ENCODE measurements at regions not wholly inside any gene's neighbourhood (a gene's known extent, or its start where the extent isn't known, plus 50 kb on each side); places are given as distances from the start of the nearest gene placed in this dataset.
"Not testable (repeated sequence)": the region's sequence is repeated elsewhere in the genome, so short reads cannot be mapped to it uniquely, and the experiment has no call there.

GRCh38 chr4:189147005-189147929 is 793.4 kb upstream of the FRG1 start:
- no peak for DNase-seq (ENCODE audit: low read depth)
- H3K4me3 ChIP-seq (ENCODE audit: low read depth, low read length): no peak overlapping the region
- TF ChIP-seq, protein P1, sequence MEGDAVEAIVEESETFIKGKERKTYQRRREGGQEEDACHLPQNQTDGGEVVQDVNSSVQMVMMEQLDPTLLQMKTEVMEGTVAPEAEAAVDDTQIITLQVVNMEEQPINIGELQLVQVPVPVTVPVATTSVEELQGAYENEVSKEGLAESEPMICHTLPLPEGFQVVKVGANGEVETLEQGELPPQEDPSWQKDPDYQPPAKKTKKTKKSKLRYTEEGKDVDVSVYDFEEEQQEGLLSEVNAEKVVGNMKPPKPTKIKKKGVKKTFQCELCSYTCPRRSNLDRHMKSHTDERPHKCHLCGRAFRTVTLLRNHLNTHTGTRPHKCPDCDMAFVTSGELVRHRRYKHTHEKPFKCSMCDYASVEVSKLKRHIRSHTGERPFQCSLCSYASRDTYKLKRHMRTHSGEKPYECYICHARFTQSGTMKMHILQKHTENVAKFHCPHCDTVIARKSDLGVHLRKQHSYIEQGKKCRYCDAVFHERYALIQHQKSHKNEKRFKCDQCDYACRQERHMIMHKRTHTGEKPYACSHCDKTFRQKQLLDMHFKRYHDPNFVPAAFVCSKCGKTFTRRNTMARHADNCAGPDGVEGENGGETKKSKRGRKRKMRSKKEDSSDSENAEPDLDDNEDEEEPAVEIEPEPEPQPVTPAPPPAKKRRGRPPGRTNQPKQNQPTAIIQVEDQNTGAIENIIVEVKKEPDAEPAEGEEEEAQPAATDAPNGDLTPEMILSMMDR (IDR thresholded peaks at IDR 0.05; ENCODE audit: insufficient read depth, low read depth, low read length, missing control alignments): no peak

DNA sequence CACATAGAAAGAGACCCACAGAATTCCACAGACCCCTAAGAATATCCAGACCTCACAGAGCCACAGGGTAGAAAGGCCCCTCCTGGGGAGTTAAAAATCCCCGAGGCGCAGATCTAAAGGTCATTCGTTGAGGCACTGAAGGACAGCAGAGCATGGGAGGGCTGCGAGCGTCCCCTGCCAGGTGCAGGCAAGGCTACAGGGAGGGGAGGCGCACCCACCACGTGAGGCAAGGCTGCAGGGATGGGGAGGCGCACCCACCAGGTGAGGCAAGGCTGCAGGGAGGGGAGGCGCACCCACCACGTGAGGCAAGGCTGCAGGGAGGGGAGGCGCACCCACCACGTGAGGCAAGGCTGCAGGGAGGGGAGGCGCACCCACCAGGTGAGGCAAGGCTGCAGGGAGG is 785.6 kb upstream of the FRG1 start:
- DNase-seq (ENCODE audit: low read depth); H3K4me3 ChIP-seq (ENCODE audit: low read depth, low read length): not testable (repeated sequence)

DNA sequence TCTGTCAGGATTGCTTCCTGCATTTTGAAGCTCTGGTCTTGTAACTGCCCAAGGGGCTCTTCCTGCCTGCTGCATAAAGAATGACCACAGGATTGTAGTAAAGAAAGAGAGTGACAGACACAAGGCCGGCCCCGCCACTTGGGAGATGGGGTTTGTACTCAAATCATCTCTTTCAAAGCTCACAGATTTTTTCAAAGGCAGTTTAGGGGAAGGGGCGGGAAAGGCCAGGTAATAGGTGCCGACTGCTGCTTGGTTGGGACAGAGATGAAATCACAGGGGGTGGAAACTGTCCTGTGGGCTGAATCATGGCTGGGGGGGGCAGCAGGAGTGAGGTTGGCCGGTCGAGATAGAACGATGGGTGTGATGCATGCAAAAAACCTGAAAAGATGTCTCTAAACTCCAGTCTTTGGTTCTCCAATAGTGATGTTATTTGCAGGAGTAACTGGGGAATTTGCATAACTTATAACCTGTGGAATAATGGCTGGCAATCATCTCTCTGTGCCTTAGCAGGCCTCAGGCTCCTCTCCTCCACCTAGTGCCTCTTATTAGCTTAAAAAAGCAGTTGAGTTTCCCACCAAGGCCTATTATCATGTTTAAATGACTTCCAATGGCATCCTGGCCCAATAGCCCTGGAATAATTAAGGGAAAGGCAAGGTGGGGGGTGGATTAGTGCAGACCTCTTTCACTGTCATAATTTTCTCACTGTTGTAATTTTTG is 778.4 kb upstream of the FRG1 start:
- no peak overlapping the region for H3K4me3 ChIP-seq (ENCODE audit: low read depth, low read length)
- no peak for DNase-seq (ENCODE audit: low read depth)
- TF ChIP-seq, protein P1 (IDR thresholded peaks at IDR 0.05; ENCODE audit: insufficient read depth, low read depth, low read length, missing control alignments): no peak

DNA sequence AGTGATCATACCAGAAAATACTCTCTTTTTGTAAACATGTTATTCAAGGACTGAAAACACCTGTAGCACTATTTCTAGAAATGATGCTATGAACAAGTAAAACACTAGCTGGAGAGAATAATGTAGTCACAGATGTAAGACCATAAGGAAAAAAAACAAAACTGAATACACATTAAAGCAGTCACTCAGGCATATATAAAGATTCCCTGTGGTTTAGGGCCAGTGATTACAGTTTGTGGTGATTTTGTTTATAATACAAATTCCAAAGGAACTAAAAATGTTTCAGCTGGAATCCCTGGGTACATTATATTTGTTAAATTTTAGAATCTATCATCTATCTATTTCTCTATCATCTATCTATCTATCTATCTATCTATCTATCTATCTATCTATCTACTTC is 777.8 kb upstream of the FRG1 start:
- no peak overlapping the region for H3K4me3 ChIP-seq (ENCODE audit: low read depth, low read length)
- TF ChIP-seq, protein P1 (IDR thresholded peaks at IDR 0.05; ENCODE audit: insufficient read depth, low read depth, low read length, missing control alignments): no peak
- DNase-seq (ENCODE audit: low read depth): no peak

DNA sequence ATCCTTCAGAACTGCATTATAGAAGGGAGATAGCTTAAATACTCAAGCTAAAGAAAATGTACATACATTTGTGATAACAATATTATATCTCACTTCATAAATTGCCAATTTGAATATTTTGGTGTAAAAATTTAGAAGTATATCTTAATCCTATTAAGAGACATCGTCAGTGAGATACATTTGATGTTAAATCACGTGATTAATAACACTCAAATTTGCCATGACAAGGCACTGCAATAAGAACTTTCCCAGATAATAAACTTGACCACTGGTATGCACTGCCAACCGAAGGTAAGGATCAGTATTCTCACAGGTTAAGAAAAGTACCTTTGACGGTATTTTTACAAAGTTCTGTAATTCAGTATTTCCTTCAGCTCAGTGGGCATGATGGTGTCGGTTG is 764.7 kb upstream of the FRG1 start:
- TF ChIP-seq, protein P1 (IDR thresholded peaks at IDR 0.05; ENCODE audit: insufficient read depth, low read depth, low read length, missing control alignments): no peak
- DNase-seq (ENCODE audit: low read depth): no peak
- no peak overlapping the region for H3K4me3 ChIP-seq (ENCODE audit: low read depth, low read length)

- DNase-seq (ENCODE audit: low read depth): no peak
- H3K4me3 ChIP-seq (ENCODE audit: low read depth, low read length): no peak overlapping the region
- TF ChIP-seq, protein P1 (IDR thresholded peaks at IDR 0.05; ENCODE audit: insufficient read depth, low read depth, low read length, missing control alignments): no peak
Observed at GRCh38 chr4:189177130-189177529, 763.5 kb upstream of the FRG1 start.

DNA sequence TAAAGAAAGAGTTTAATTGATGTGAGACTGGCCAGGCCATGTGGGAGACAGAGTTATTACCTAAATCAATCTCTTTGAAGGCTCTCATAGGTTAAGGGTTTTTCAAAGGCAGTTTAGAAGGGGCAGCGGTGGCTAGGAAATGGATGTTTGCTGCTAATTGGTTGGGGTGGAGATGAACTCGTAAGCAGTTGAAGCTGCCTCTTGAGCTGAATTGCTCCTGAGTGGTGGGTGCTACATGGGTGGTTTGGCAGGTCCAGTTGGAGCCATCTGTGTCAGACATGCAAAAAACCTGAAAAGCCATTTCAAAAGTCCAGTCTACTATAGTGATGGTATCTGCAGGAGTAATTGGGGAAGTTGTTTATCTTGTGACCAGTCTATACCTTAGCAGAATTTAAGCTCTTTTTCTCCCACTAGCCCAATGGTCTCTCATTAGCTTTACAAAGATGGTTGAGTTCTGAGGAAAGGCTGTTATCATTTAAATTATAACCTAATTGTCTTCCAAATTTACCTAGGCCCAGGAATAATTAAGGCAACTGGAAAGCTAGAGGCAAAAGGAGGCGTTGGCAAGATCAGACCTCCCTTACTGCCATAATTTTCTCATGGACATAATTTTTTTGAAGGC is 762.4 kb upstream of the FRG1 start:
- DNase-seq (ENCODE audit: low read depth): no peak
- TF ChIP-seq, protein P1 (IDR thresholded peaks at IDR 0.05; ENCODE audit: insufficient read depth, low read depth, low read length, missing control alignments): no peak
- no peak overlapping the region for H3K4me3 ChIP-seq (ENCODE audit: low read depth, low read length)
